ENCODE measurements at regions not wholly inside any gene's neighbourhood (a gene's known extent, or its start where the extent isn't known, plus 50 kb on each side); places are given as distances from the start of the nearest gene placed in this dataset.
"Not testable (repeated sequence)": the region's sequence is repeated elsewhere in the genome, so short reads cannot be mapped to it uniquely, and the experiment has no call there.

DNA sequence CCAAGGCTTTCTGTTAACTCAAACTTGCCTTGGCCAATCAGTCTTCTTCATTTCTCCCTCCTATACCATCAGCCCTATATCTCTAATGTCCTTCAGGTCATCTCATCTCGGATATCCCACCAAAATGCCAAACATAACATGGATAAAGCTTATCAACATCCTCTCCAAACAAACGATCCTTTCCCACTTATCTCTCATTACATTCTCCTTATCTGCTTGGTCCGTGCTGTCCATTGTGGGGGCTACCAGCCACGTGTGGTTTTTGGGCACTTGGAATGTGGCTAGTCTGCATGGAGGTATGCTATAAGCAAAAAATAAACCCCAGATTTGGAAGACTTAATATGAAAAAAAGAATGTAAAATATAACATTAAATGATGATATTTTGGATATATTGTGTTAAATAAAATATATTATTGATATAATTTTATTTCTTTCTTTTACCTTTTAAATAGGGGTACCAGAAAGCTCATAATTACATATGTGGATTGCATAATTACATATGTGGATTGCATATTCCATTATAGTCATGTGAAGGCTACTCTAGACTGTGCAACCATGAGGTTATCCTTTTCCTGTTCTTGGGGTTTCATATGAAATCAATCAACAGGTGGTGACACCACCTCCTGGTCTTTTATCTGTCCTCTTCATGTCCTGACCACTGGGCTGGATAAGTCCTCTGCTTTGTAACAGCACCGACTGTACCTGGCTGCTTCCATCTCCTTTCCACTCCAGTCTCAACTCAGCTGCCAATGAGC is 123.0 kb downstream of the CD83 start:
- no peak for ATAC-seq (ENCODE audit: low read depth)
- ChIA-PET POLR2A (no interaction called here), CTCF (no interaction called here)
- DNase-seq, result no peak
- TF ChIP-seq, protein P1, sequence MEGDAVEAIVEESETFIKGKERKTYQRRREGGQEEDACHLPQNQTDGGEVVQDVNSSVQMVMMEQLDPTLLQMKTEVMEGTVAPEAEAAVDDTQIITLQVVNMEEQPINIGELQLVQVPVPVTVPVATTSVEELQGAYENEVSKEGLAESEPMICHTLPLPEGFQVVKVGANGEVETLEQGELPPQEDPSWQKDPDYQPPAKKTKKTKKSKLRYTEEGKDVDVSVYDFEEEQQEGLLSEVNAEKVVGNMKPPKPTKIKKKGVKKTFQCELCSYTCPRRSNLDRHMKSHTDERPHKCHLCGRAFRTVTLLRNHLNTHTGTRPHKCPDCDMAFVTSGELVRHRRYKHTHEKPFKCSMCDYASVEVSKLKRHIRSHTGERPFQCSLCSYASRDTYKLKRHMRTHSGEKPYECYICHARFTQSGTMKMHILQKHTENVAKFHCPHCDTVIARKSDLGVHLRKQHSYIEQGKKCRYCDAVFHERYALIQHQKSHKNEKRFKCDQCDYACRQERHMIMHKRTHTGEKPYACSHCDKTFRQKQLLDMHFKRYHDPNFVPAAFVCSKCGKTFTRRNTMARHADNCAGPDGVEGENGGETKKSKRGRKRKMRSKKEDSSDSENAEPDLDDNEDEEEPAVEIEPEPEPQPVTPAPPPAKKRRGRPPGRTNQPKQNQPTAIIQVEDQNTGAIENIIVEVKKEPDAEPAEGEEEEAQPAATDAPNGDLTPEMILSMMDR (IDR thresholded peaks at IDR 0.05), result no peak
- Mint-ChIP-seq H3K27me3 (no peaks in the 10 kb centered on the region), H3K27ac (peak overlapping the region; percentile 63), H3K36me3 (ENCODE audit: low read depth) (peaks cover 22% of the 10 kb centered on the region), H3K4me3 (peak overlapping the region; percentile 16), H3K9me3 (no peaks in the 10 kb centered on the region), H3K4me1 (peaks cover 46% of the 10 kb centered on the region)
- intact Hi-C loops (cut with micrococcal nuclease), result no loop called here

DNA sequence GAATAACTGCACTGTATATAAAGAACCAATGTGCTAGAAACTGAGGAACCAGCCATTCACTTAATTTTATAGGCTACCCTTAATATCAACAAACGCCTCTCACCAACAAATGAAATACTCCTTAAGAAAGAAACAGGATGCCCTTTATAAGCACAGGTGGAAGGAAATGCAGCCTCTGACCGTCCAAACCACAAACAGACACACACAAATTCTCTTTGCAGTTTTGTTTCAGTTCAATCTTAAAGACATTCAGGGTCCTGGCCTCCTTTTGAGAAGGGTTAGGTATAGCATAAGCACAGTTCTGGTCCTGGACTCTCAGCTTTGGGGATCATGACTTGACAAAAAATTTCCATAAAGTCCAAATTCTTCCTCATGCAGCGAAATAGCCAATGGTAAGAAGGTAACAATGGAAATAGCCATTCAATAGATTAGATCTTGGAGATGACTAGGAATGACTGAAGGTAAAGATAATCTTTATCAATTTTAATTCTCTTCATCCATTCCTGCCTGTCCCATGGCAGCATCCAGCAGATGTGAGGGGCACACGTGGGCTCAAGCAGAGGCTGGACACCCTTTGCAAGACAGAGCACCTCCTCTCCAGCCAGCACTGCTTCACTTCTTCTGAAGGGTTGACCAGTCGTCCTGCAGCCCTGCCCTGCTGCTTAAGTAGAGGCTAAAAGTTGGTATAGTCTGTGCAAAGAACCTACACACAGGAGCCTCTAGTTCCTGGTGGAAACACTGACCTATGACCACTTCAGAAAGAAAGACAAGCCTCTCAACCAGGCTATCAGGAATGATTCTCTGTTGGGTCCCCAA is 123.9 kb downstream of the CD83 start:
- DNase-seq (no peak), ATAC-seq (ENCODE audit: low read depth) (no peak)
- intact Hi-C loops (cut with micrococcal nuclease), result no loop called here
- Mint-ChIP-seq H3K27me3 (no peaks in the 10 kb centered on the region), H3K4me3 (peak overlapping the region; percentile 16), H3K4me1 (peaks cover 37% of the 10 kb centered on the region), H3K9me3 (no peaks in the 10 kb centered on the region), H3K27ac (peak overlapping the region; percentile 63), H3K36me3 (ENCODE audit: low read depth) (peaks cover 17% of the 10 kb centered on the region)
- TF ChIP-seq, protein P1 (IDR thresholded peaks at IDR 0.05), result no peak
- POLR2A ChIA-PET, result no interaction called here
- CTCF ChIA-PET, result no interaction called here

DNA sequence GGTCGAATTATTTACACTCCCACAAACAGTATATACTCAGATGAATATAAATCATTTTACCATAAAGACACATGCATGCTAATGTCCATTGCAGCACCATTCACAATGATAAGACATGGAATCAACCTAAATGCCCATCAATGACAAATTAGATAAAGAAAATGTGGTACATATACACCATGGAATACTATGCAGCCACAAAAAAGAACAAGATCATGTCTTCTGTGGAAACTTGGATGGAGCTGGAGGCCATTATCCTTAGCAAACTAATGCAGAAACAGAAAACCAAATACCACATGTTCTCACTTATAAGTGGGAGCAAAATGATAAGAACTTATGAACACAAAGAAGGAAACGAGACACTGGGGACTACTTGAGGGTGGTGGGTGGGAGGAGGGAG is 125.3 kb downstream of the CD83 start:
- Mint-ChIP-seq H3K4me1 (peaks cover 24% of the 10 kb centered on the region), H3K36me3 (ENCODE audit: low read depth) (peaks cover 17% of the 10 kb centered on the region)
- H3K27me3 Mint-ChIP-seq; H3K9me3 Mint-ChIP-seq; H3K4me3 Mint-ChIP-seq; ATAC-seq (ENCODE audit: low read depth); intact Hi-C loops (cut with micrococcal nuclease); POLR2A ChIA-PET; H3K27ac Mint-ChIP-seq; DNase-seq: not testable (repeated sequence)
- CTCF ChIA-PET, result interaction anchor here (0.6 kb wide), 1 partner anchor 974 kb away, joined by 3 read pairs; no protein-coding TSS in a partner anchor

DNA sequence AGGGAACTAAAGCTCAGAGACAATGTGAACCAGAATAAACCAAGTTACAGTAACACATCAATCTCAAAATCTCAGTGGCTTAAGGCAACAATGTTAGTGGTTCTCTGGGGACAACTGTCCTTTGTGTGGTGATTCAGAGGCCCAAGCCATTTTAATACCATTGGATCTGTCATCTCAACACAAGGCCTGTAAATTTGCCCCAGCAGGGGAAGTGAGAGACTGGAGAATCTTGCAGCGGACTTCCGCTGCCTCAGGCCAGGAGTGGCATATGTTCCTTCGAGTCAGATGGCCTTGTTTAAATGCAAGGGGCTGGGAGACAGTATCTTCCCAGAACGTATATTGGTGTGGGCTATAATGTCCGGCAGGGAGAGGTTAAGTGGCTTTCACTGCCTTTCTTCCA is 126.0 kb downstream of the CD83 start:
- CTCF ChIA-PET, result no interaction called here
- POLR2A ChIA-PET, result no interaction called here
- intact Hi-C loops (cut with micrococcal nuclease), result no loop called here
- no peaks in the 10 kb centered on the region for H3K9me3 Mint-ChIP-seq
- no peak overlapping the region for H3K4me3 Mint-ChIP-seq
- DNase-seq (no peak), ATAC-seq (ENCODE audit: low read depth) (no peak)
- no peaks in the 10 kb centered on the region for H3K27me3 Mint-ChIP-seq
- H3K4me1 Mint-ChIP-seq, result peaks cover 24% of the 10 kb centered on the region
- H3K27ac Mint-ChIP-seq, result no peak overlapping the region
- TF ChIP-seq, protein P1 (IDR thresholded peaks at IDR 0.05), result no peak
- peaks cover 16% of the 10 kb centered on the region for H3K36me3 Mint-ChIP-seq (ENCODE audit: low read depth)

DNA sequence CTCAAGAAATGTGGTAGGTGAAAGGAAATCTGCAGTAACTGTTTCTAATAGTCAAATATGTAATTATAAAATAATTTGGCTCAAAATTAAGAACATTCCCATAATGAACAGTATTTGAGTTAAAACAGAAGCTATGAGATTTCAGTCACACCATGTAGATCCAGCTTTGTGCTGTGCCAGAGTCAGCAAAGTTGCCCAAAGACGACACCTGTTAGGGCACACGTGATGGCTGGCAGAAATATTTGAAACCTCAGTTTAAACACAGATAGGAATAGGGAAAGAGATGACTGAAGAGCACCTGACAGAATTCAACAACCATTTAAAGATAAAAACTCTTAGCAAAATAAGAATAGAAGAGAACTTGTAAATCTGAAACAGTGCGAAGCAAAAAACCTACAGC is 129.3 kb downstream of the CD83 start:
- ChIA-PET POLR2A (no interaction called here), CTCF (no interaction called here)
- DNase-seq (no peak), ATAC-seq (ENCODE audit: low read depth) (no peak)
- Mint-ChIP-seq H3K4me3 (no peak overlapping the region), H3K4me1 (peaks cover 8% of the 10 kb centered on the region), H3K36me3 (ENCODE audit: low read depth) (peaks cover 12% of the 10 kb centered on the region), H3K27me3 (no peaks in the 10 kb centered on the region), H3K27ac (no peak overlapping the region), H3K9me3 (no peaks in the 10 kb centered on the region)
- intact Hi-C loops (cut with micrococcal nuclease), result no loop called here
- TF ChIP-seq, protein P1 (IDR thresholded peaks at IDR 0.05), result no peak

Data from activated B cell treated with CpG ODN at 0.5 μM for 24 hours (primary cell).